ENCODE measurements at regions not wholly inside any gene's neighbourhood (a gene's known extent, or its start where the extent isn't known, plus 50 kb on each side); places are given as distances from the start of the nearest gene placed in this dataset.
A peak's percentile ranks its signal among the peaks of the same experiment; 100 is the strongest.
"Not testable (repeated sequence)": the region's sequence is repeated elsewhere in the genome, so short reads cannot be mapped to it uniquely, and the experiment has no call there.

- DNase-seq (ENCODE audit: low read depth, low spot score); in situ Hi-C loops (cut with HindIII; ENCODE audit: low pct_unique_long_range_greater_than_20kb, low sequenced_read_pairs): not testable (repeated sequence)
These were observed 119.5 kb downstream of the ZNF664 start for GRCh38 chr12:124092532-124092931.

- no peak for DNase-seq (ENCODE audit: low read depth, low spot score)
These were observed 120.3 kb downstream of the ZNF664 start for GRCh38 chr12:124093297-124093696.

GRCh38 chr12:124094188-124094587 lies 121.2 kb downstream of the ZNF664 start:
- in situ Hi-C loops (cut with HindIII; ENCODE audit: low pct_unique_long_range_greater_than_20kb, low sequenced_read_pairs) = no loop called here
- no peak for DNase-seq (ENCODE audit: low read depth, low spot score)

More at GRCh38 chr12:124093297-124093696, 120.3 kb downstream of the ZNF664 start:
- in situ Hi-C loops (cut with HindIII; ENCODE audit: low pct_unique_long_range_greater_than_20kb, low sequenced_read_pairs) = no loop called here

- no peak for DNase-seq (ENCODE audit: low read depth, low spot score)
- in situ Hi-C loops (cut with HindIII; ENCODE audit: low pct_unique_long_range_greater_than_20kb, low sequenced_read_pairs) = no loop called here
These were observed 121.7 kb downstream of the ZNF664 start for GRCh38 chr12:124094733-124095132.

- in situ Hi-C loops (cut with HindIII; ENCODE audit: low pct_unique_long_range_greater_than_20kb, low sequenced_read_pairs) = no loop called here
- no peak for DNase-seq (ENCODE audit: low read depth, low spot score)
These were observed 123.1 kb downstream of the ZNF664 start for GRCh38 chr12:124096109-124096508.

- DNase-seq (ENCODE audit: low read depth, low spot score) = no peak
These were observed 123.9 kb downstream of the ZNF664 start for GRCh38 chr12:124096869-124097434.

GRCh38 chr12:124097701-124098100 lies 124.7 kb downstream of the ZNF664 start:
- no peak for DNase-seq (ENCODE audit: low read depth, low spot score)
- in situ Hi-C loops (cut with HindIII; ENCODE audit: low pct_unique_long_range_greater_than_20kb, low sequenced_read_pairs) = no loop called here

More at GRCh38 chr12:124096869-124097434, 123.9 kb downstream of the ZNF664 start:
- in situ Hi-C loops (cut with HindIII; ENCODE audit: low pct_unique_long_range_greater_than_20kb, low sequenced_read_pairs) = no loop called here

GRCh38 chr12:124098101-124098757 lies 125.2 kb downstream of the ZNF664 start:
- in situ Hi-C loops (cut with HindIII; ENCODE audit: low pct_unique_long_range_greater_than_20kb, low sequenced_read_pairs) = no loop called here
- DNase-seq (ENCODE audit: low read depth, low spot score) = no peak

GRCh38 chr12:124098887-124099286 lies 125.9 kb downstream of the ZNF664 start:
- DNase-seq (ENCODE audit: low read depth, low spot score) = peak; percentile 77
- in situ Hi-C loops (cut with HindIII; ENCODE audit: low pct_unique_long_range_greater_than_20kb, low sequenced_read_pairs) = no loop called here

- in situ Hi-C loops (cut with HindIII; ENCODE audit: low pct_unique_long_range_greater_than_20kb, low sequenced_read_pairs) = no loop called here
These were observed 126.6 kb downstream of the ZNF664 start for GRCh38 chr12:124099661-124100060.

GRCh38 chr12:124100572-124101178 lies 127.7 kb downstream of the ZNF664 start:
- DNase-seq (ENCODE audit: low read depth, low spot score) = no peak
- in situ Hi-C loops (cut with HindIII; ENCODE audit: low pct_unique_long_range_greater_than_20kb, low sequenced_read_pairs) = no loop called here

More at GRCh38 chr12:124099661-124100060, 126.6 kb downstream of the ZNF664 start:
- DNase-seq (ENCODE audit: low read depth, low spot score) = no peak

GRCh38 chr12:124105546-124105945 lies 132.5 kb downstream of the ZNF664 start:
- no peak for DNase-seq (ENCODE audit: low read depth, low spot score)
- in situ Hi-C loops (cut with HindIII; ENCODE audit: low pct_unique_long_range_greater_than_20kb, low sequenced_read_pairs) = no loop called here

GRCh38 chr12:124107351-124107750 lies 134.3 kb downstream of the ZNF664 start:
- DNase-seq (ENCODE audit: low read depth, low spot score) = peak; percentile 52
- in situ Hi-C loops (cut with HindIII; ENCODE audit: low pct_unique_long_range_greater_than_20kb, low sequenced_read_pairs) = no loop called here

- in situ Hi-C loops (cut with HindIII; ENCODE audit: low pct_unique_long_range_greater_than_20kb, low sequenced_read_pairs) = no loop called here
- DNase-seq (ENCODE audit: low read depth, low spot score) = peak; percentile 69
These were observed 136.7 kb downstream of the ZNF664 start for GRCh38 chr12:124109760-124110159.

GRCh38 chr12:124110372-124110883 lies 137.4 kb downstream of the ZNF664 start:
- in situ Hi-C loops (cut with HindIII; ENCODE audit: low pct_unique_long_range_greater_than_20kb, low sequenced_read_pairs) = no loop called here
- DNase-seq (ENCODE audit: low read depth, low spot score) = no peak

- DNase-seq (ENCODE audit: low read depth, low spot score) = no peak
- in situ Hi-C loops (cut with HindIII; ENCODE audit: low pct_unique_long_range_greater_than_20kb, low sequenced_read_pairs) = no loop called here
These were observed 138.0 kb downstream of the ZNF664 start for GRCh38 chr12:124111006-124111405.

- in situ Hi-C loops (cut with HindIII; ENCODE audit: low pct_unique_long_range_greater_than_20kb, low sequenced_read_pairs) = no loop called here
- peak; percentile 89 for DNase-seq (ENCODE audit: low read depth, low spot score)
These were observed 141.3 kb downstream of the ZNF664 start for GRCh38 chr12:124114316-124114715.

GRCh38 chr12:124115496-124115895 lies 142.5 kb downstream of the ZNF664 start:
- in situ Hi-C loops (cut with HindIII; ENCODE audit: low pct_unique_long_range_greater_than_20kb, low sequenced_read_pairs) = no loop called here
- no peak for DNase-seq (ENCODE audit: low read depth, low spot score)
